T-helper 2 cell treated with Interferon-gamma antibody and Interleukin-4, amounts not matched to agents 100 ng/mL and 5 ng/mL, for 36 hours (primary cell): ENCODE measurements at regions not wholly inside any gene's neighbourhood (a gene's known extent, or its start where the extent isn't known, plus 50 kb on each side); places are given as distances from the start of the nearest gene placed in this dataset.
"Not testable (repeated sequence)": the region's sequence is repeated elsewhere in the genome, so short reads cannot be mapped to it uniquely, and the experiment has no call there.

ENCODE experiments used
- intact Hi-C: fragments of 100-400 bp; cut with micrococcal nuclease; formaldehyde crosslinking; loops from one replicate; pipeline ENCODE4 v1.15.1; 2023

GRCh38 chr11:87769661-87770060, 405.6 kb downstream of the RAB38 start:
- intact Hi-C loops, result no loop called here

DNA sequence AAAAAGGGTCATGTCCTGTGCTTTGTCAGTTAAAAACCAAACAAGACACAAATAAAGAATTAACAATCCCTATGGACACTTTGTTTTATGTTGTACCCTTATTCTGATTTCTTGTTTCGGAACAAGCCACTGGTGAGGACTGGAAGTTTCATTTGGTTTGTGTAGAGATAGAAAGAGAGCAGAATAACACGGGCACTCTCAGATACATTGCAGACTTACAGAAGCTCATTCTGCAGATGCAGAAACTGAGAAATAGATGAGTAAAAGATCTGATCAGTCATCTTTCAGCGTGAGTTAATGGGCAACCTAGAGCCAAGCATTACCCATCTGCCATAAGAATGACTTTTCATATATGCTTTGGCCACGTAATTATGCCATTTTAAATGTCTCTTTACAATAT, 407.6 kb downstream of the RAB38 start:
- intact Hi-C loops, result no loop called here

GRCh38 chr11:87764075-87764474, 411.2 kb downstream of the RAB38 start:
- intact Hi-C loops, result not testable (repeated sequence)

DNA sequence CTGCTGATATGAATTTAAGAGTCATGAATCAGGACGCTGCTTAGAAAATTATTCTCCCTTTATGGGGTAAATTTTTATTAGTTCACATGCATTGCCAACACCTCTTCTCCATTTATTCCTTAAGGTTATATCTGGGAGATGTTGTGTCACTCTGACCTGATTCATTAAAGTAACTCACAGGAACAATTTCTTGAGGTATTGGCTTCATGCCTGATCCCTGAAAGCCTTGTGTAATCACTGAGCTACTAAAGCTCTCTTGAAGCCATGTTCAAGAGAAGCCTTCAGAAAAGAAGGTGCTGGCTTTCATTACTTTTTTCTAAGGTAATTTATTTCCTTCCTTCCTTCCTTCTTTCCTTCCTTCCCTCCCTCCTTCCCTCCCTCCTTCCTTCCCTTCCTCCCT, 420.6 kb downstream of the RAB38 start:
- intact Hi-C loops, result no loop called here

- intact Hi-C loops, result no loop called here
These were observed 422.1 kb downstream of the RAB38 start for GRCh38 chr11:87753143-87753542.

DNA sequence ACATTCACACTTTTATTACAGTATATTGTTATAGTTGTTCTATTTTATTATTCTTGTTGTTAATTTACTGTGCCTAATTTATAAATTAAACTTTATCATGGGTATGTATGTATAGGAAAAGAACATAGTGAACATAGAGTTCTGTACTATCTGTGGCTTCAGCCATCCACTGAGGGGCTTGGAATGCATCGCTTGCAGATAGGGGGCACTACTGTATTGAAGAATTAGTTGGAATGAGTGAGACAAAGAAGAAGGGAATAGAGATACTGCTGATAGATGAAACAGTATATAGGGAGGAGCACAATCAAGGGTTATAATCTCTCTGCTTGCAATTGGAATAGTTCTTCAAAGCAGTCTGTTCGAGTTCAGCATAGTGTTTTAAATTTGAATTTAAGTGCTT, 432.2 kb downstream of the RAB38 start:
- intact Hi-C loops, result no loop called here

- intact Hi-C loops, result no loop called here
These were observed 434.3 kb downstream of the RAB38 start for GRCh38 chr11:87740968-87741367.

DNA sequence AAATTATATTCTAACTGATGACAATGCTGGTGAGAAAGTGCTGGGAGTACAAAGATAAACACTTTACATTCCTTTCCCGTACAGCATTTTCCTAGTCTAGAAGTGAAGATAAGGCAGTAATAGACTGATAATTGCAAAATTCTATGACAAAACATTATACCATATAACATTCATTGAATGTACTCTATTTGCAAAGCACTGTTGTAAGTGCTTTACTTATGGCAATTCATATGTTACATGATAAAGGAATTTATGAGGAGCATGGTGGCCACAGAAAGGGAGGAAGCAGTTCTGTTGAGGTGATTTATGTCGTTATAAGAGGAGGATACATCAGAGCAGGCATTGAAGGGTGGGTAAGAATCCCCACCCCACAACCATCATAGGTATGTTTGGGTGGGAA, 434.8 kb downstream of the RAB38 start:
- intact Hi-C loops, result no loop called here

DNA sequence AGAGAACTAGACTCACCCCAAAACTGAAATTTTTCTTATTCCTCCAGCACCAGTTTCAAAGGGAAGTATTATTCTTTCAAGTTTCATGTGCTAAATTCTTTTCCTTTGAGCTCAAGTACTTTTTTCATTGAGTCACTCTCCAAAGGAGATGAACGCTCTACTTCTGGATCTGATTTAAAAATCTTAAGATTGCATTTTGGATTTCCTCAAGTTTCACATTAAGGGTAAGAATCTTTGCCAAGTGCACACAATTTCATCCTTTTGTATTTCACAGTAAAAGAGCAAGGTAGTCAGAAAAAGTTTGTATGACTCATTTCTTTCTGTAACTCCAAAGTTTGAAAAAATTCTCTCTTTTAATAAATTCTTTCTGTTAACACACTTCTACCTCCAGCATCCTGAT, 435.5 kb downstream of the RAB38 start:
- intact Hi-C loops, result no loop called here

DNA sequence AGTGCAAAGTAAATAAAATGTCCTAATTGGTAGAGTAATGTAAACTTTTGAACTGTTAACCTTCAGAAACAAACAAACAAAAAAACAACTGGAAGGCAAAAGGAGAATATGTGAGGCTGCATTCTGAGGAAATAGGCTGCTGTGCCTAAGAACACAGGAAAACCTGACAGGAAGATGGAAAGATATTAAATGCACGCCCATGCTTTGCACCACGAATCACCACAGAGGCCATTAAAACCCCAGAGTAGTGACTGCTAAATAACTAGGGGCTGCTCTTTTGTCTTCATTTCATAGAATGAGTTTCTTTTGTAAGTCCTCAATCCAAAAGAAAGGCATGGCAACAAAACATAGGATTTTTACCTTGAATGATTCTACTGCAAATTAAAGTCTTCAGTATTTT, 436.0 kb downstream of the RAB38 start:
- intact Hi-C loops, result no loop called here

GRCh38 chr11:87736928-87737327, 438.3 kb downstream of the RAB38 start:
- intact Hi-C loops, result no loop called here

DNA sequence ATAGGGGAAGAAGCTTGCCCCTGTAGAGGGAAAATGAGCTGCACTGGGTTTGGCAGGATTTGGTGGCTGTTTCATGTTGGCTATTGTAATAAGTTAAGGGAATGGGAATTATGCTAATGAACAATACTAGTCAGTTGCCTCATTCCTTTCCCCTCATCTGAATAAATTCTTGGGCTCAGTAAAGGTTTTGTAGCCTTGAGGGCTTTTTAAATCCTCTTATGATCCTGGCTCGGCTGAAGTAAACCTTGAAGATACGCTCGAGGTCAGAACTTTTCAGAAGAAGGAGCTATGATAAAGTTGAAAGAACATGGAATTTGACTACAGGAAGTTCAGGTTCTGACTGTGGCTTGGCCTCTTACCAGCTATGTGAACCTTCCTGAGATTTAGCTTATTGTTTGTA, 448.7 kb downstream of the RAB38 start:
- intact Hi-C loops, result no loop called here

DNA sequence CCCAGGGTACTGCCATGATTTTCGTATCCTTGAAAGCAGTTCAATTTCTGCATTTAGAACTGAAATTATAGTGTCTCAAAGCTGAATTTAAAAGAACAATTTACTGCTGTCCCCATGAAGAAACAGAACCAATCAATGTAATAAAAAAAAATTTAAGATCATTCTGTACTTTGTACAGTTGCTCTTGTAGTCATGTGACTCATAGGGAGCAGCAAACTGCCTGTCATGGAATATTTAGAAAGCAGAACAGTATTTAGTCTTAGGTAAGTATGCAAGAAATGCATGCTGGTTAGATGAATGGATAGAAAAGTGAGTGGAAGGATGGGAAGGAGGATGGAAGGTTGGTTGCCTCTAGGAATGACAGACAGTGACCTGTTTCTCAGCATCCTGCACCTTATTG, 450.9 kb downstream of the RAB38 start:
- intact Hi-C loops, result loop anchor here (5.0 kb wide), 1 partner anchor 818 kb away; no protein-coding TSS in a partner anchor

GRCh38 chr11:87722756-87723565, 452.3 kb downstream of the RAB38 start:
- intact Hi-C loops, result loop anchor here (5.0 kb wide), 1 partner anchor 819 kb away; no protein-coding TSS in a partner anchor

DNA sequence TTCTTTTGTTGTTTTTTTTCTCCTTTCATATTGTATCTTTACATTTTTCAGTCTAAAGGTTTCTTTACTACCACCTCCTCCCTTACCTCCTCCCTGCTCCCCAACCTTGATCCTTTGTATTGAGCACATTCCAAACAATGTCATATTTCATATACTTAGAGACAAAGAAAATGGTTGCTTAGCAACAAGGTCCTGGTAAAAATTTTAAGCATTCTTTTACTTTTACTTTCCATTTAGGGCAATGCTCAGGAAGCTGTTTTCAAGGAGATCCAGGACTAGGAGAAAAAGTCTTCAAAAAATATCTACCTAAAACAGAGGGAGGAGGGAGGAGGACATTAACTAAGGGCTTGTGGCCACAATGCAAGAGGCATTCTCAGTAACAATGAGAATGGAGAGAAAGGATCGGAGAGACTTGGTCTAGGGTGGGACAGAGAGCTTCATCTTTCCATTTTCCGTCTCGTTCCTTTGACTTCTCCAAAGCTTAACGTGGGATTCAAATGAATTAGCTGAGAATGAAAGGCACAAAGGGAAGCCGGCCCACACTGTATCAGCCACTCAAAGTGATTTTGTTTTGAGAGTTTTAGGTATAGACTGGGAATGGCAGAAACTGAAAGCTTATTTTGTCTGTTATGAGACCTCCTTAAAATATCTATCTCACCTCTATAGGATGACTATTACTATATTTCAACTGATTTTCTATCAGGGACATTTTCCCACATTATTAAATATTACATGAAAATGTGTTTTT, 455.7 kb downstream of the RAB38 start:
- intact Hi-C loops, result loop anchor here (5.0 kb wide), 1 partner anchor 823 kb away; no protein-coding TSS in a partner anchor

- intact Hi-C loops, result no loop called here
These were observed 462.4 kb downstream of the RAB38 start for GRCh38 chr11:87712802-87713202.

GRCh38 chr11:87712391-87712790, 462.9 kb downstream of the RAB38 start:
- intact Hi-C loops, result no loop called here

DNA sequence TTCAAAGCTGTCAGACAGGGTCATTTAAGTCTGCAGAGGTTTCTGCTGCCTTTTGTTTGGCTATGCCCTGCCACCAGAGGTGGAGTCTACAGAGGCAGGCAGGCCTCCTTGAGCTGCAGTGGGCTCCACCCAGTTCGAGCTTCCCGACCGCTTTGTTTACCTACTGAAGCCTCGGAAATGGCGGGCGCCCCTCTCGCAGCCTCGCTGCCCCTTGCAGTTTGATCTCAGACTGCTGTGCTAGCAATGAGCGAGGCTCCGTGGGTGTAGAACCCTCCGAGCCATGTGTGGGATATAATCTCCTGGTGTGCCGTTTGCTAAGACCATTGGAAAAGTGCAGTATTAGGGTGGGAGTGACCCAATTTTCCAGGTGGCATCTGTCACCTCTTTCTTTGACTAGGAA, 471.7 kb downstream of the RAB38 start:
- intact Hi-C loops, result not testable (repeated sequence)

DNA sequence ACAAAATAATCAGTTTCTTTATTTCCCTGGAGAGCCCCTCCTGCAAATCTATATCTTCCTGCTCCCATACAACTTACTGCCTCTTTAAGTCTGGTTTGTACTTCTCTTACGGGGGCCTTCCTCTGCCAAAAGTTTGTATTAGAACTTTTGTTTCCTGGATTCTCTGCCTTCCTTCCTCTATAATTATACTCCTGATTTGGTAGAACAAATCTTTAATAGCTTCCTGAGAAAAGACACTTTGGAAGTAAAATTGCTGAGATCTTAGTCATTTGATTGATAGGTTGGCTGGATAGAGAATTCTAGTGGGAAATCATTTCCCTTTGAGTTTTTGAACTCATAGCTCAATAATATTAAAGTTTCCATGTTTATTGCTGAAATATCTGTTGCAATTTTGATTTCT, 499.2 kb downstream of the RAB38 start:
- intact Hi-C loops, result no loop called here

GRCh38 chr11:87666730-87667129, 508.5 kb downstream of the RAB38 start:
- intact Hi-C loops, result no loop called here

DNA sequence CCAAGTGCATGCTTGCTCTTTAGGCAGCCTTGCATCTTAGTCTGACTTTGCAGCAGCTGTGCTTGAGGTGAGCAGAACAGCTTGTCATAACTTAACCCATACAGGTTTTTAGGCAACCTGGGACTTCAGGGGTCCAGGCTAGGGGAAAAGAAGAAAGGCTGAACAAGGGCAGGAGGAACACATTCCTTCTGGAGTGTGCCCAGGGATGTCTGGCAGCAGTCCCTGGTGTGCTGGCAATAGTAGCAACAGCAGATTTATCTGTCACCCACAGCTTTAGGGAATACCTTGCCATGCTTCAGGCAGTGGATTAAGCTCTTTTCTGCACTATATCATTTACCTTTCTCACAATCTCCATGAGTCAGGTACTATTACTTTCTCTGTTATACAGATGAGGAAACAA, 513.0 kb downstream of the RAB38 start:
- intact Hi-C loops, result no loop called here

GRCh38 chr11:87660926-87661660, 514.1 kb downstream of the RAB38 start:
- intact Hi-C loops, result no loop called here
